CD4-positive, alpha-beta T cell treated with Interleukin-6 at 100 ng/mL for 8 hours (primary cell): ENCODE measurements at regions not wholly inside any gene's neighbourhood (a gene's known extent, or its start where the extent isn't known, plus 50 kb on each side); places are given as distances from the start of the nearest gene placed in this dataset.
"Not testable (repeated sequence)": the region's sequence is repeated elsewhere in the genome, so short reads cannot be mapped to it uniquely, and the experiment has no call there.

Source experiments
- DNase-seq: peaks from one replicate; pipeline ENCODE4 v3.0.0-alpha.2; 2020; ENCODE audit warnings: mixed read lengths, low spot score

DNA sequence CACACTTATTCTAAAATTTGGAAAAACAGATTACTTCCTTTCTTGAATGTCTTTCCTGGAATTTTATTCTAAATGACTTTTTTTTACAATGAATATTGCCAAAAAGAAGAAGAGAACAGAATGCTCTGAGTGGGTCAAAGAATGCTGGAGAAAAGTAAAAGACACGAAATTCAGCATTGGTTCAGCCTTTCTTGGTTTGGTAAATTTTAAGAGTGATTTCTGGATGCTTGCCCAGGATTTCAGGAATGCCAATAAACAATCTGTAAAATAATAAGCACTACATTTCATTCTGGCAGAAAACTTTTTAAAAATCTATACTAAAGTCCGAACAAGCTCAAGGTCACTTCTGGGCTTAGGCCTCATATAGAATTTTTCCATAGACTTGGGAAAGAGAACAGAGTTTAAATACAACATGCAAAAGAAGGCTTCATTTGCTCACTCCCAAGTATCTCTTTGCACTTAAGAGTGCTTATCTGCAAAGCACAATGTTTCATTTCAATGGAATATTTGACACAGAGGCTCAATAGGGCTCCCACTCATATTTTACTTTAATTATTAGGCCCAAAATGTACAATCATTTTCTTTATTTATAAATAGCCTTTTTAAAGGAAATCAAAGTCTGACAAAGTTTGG lies 359.5 kb upstream of the ANKRD30A start:
- no peak for DNase-seq

DNA sequence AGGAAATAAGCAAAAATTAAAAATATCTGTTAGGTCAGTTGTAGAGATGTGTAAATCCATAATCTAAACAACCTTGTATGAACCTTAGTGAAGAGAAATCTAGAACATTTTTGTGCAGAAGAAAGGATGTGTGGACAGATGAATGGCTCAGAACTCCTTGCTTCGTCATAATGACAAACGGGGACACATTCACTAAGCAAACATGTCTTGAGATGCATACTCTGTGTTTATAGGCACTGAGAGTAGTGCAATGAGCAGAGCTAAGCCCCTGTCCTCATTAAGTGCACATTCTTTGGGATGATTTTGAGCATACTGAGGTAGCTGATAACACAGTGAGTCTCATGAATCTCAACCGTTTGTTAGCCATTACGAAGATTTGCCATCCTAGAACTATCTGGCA lies 360.6 kb upstream of the ANKRD30A start:
- no peak for DNase-seq

DNA sequence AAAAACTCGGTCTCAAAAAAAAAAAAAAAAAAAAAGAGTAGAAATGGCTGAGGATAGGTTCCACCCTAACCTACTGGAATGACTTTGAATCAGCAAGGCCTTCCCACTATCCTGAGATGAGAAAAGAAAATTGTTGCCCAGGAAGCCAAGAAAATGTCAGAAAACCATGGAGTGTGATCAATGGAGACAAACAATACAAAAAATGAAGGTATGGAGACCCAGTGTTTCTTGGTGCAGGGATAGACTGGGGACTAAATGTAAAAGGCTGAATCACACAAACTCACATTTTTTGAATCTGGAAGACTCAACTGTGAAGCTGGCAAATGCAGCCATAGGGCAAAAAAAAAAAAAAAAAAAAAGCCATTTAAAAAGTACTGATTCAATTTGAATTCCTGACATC lies 364.3 kb upstream of the ANKRD30A start:
- DNase-seq, result no peak

DNA sequence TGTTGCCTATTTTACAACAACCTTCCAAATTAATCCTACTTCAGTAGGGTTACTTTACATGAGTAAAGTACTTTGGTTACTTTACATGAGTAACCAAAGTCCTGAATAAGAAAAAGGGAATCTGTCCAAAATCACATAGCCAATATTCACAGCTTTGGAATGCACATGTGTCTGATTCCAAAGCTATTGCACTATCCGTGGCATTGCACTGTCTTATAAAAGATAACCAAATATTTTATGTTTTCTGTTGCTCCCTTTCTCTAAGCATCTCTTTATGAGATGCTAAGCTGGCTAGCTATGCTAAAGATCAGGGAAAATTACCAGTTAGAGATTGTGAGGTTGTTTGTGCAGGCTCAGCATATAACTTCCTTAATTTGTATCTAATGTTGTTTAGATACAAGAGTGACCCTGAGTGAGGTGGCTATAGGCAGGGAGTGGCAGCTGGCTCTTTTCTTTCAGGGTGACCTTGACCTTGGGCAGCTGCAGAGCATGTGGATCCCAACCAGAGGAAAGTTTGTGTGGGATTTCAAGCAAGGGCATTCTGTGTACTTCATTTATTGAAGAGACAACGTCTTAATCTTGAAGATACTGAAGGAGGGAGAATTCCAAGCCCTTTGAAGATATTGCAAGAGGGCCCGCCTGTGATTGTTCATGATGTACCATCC lies 366.1 kb upstream of the ANKRD30A start:
- no peak for DNase-seq

DNA sequence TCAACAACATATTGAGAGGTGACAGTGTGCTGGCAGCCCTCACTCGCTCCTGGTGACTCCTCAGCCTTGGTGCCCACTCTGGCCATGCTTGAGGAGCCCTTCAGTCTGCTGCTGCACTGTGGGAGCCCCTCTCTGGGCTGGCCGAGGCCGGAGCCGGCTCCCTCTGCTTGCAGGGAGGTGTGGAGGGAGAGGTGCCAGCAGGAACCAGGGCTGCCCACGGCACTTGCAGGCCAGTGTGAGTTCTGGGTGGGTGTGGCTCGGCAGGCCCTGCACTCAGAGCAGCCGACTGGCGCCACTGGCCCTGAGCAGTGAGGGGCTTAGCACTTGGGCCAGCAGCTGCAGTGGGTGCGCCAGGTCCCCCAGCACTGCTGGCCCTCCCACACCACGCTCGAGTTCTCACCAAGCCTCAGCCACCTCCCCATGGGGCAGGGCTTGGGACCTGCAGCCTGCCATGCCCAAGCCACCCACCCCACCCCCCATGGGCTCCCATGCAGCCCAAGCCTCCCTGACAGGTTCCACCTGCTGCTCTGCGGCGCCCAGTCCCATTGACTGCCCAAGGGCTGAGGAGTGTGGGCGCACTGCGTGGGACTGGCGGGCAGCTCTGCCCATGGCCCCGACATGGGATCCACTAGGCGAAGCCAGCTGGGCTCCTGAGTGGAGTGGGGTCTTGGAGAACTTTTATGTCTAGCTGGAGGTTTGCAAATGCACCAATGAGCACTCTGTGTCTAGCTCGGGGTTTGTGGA lies 377.1 kb upstream of the ANKRD30A start:
- no peak for DNase-seq

DNA sequence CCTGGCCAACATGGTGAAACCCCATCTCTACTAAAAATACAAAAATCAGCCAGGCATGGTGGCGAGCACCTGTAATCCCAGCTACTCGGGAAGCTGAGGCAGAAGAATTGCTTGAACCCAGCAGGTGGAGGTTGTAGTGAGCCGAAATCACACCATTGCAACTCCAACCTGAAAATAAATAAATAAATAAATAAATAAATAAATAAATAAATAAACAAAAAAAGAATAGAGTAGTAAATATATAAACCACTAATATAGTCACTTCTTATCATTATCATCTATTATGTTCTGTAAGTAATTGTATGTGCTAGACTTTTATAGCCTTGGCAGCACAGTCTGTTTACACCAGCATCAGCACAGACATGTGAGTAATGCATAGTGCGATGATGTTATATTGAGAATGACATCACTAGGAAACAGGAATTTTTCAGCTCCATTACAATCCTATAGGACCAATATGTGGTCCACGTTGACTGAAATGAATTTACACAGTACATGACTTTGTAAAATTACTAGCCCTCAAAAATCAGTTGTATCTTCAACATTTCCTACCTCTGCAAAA lies 385.4 kb upstream of the ANKRD30A start:
- no peak for DNase-seq

DNA sequence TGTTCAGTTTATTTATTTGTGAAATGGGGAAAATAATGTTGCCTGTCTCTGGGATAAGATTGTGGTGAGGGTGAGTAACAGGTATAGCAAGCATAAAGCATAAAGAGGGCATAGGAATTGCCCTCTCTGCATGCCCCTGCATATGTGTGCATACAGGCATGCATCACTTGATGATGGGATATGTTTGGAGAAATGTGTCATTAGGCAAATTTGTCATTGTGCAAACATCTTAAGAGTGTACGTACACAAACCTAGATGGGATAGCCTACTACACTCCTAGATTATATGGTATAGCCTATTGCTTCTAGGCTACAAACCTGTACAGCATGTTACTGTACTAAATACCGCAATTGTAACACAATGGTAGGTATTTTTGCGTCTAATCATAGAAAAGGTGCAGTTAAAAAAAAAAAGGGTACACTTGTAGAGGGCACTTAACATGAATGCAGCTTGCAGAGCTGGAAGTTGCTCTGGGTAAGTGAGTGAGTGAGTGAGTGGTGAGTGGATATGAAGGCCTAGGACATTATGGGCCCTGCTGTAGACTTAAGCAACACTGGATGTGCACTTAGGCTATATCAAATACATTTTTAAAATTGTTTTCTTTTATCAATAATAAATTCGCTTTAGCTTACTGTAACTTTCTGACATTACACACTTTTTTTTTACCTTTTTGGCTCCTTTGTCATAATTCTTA lies 386.5 kb upstream of the ANKRD30A start:
- no peak for DNase-seq

DNA sequence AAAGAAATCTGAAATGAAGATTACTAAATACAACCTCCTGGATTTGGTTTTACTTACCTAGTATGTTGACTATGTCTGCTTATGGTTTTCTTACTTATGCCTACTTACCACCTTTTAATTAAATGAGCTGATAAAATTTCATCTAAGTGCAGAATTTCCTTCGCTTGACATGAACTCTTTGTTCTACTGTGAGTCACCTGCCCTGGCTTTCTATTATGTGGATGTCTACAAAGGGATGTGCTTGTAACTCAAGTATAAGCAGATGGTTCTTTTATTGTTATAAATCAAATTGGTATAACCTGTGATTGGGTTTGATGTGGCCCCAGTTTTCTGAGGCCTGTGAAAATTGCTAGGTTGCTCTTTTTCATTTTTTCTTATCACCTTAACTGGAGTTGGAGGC lies 389.1 kb upstream of the ANKRD30A start:
- DNase-seq, result no peak

DNA sequence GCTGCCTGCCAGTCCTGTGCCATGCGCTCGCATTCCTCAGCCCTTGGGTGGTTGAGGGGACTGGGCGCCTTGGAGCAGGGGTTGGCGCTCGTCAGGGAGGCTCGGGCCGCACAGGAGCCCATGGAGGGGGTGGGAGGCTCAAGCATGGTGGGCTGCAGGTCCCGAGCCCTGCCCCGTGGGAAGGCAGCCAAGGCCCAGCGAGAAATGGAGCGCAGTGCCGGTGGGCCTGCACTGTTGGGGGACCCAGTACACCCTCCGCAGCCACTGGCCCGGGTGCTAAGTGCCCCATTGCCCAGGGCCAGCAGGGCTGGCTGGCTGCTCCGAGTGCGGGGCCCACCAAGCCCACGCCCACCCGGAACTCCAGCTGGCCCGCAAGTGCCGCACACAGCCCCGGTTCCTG lies 390.8 kb upstream of the ANKRD30A start:
- not testable (repeated sequence) for DNase-seq

DNA sequence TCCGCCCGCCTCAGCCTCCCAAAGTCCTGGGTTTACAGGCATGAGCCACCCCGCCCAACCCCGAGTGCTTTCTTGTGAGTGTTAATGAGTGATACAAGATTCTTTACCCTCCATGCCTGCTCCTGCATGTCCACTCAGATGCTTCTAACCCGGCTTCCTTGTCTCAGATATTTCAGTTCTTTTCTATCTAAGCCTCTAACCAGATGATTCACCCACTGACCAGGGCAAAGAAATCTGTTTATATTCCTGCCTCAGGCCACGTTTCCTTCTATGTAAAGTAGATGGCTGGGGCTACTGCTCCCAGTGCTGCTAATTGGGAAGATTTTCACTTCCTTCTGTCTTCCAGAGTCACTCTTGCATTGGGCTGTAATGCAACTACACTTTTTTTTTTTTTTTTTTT lies 395.1 kb upstream of the ANKRD30A start:
- no peak for DNase-seq

DNA sequence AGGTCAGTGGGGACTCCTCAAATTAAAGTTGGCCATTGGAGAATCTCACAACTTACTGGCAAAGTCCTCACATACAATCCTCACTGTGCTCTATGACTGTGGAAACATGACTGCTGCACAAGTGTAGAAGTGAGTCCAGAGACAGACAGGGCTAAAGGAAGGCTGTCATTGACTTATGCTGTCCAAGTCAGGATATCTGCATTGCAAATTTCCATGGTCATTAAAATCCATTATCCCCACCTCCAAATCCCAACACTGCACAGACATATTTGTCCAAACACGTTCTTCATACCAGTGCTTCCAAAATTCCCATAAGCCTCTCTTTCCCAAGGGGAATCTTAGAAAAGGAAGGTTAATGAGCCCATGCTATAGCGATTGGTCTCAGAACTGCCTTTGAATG lies 396.8 kb upstream of the ANKRD30A start:
- no peak for DNase-seq

DNA sequence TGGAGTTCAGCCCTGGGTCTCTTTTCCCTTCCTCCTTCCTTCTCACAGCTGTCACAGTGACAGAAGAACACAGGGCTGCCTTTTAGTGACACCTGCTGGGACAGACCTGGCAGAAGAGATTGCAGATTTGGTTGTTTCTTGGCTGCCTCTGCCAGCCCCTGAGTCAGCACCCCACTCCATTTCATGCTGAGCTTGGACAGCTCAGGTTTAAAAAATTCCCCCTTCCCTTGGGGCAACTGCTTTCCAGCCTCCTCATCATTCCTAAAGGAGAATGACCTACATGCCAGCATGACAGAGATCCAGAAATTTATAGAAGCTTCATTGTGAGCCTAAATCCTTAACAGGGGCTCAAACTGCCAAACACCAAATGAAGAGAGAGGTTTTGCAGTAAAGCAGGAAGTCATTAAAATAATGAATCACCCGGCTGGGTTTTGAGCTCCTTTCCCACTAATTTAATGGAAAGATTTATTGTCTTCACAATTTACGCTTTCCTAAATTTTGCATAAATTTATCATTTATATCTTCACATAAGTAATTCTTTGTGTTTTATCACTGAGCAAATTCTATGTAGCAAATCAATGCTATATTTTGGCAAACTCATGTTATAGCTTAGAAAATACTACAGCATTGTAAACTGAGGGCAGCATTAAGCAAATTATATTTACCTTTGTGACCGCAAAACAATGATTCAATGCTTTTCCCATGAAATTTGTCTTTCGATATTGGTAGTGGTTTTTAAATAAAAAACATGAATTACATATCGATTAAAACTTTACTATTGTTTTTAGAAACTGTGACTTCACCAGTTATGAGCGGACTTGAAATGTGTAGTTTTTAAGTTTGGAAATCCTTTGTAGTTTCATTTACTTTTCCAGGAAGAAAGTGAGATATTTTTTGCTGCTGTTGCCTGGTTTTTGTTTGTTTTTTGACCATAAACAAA lies 399.5 kb upstream of the ANKRD30A start:
- no peak for DNase-seq

DNA sequence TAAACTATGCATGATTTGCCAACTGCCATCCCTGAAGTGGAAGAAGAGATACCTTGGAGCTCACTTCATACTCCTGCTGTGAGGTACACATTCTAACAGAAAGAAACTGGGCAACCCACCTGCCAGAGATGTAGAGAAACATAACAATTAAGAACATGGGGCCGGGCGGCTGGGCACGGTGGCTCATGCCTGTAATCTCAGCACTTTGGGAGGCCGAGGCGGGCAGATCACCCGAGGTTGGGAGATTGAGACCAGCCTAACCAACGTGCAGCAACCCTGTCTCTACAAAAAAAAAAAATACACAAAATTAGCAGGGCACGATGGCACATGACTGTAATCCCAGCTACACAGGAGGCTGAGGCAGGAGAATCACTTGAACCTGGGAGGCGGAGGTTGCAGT lies 402.6 kb upstream of the ANKRD30A start:
- DNase-seq, result no peak

DNA sequence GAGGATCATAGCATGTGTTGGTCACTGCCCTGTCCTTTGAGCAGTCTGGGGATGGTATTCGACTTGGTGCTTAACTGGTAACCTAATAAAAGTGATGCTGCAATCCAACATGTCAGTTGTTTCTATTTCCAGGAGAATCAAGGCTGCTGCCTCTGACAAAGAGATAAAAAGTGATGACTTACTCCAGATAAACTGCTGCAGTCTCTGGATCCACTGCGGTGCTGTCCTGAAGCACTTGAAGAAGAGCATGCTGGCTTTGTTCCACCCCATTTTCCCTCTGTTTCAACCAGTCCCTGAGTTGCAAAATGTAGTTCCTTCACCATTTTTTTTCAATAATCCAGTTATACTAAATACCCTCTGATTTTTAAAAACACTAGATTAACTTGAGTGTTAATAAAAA lies 403.5 kb upstream of the ANKRD30A start:
- no peak for DNase-seq

DNA sequence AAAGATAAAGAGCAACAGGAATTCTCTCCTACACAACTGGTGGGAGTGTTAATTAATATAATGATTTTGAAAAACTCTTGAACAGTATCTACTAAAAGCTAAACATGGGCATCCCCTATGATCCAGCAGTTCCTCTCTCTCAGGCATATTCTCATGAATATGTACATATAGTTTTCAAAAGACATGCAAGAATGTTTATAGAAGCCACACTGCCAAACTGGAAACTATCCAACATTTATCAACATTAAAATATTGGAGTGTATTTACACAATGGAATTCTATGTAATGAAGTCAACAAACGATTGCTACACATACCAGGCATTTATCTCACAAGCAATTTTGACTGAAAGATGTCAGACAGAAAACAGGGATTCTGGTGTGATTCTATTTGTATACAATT lies 404.5 kb upstream of the ANKRD30A start:
- DNase-seq, result no peak

DNA sequence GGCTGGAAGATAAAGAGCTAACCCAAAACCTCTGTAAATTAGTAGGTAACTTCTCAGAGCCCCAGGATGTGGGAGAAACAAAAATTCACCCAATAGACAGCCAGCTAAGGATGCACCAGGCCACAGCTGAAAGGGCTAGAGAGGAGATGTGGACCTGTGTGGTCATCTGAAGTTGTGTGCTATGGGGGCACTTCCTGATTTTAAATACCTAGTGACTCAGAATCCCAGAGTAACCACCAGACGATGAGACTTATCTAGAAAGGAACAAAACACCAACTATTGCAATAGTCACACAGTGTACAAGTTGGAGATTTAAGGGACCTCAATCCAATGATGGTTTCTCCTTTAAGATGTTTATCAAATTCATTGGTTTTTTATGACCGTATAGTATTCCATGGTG lies 408.3 kb upstream of the ANKRD30A start:
- DNase-seq, result no peak

DNA sequence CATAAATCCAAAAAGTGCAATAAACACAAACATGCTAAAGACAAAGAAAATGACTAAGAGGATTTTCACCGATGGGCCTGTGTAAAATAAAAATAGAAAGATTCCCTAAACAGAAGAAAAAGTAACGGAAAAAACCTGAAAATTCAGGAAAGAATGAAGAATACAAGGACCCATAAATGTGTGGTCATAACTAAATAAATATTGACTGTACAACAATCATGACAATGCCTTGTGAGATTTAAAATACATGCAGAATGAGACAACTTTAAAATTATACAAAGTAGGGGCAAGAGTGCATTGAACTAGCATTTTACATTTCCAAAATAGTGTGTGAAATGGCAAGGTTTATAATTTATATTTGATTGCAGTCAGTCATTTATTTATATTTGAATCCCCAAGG lies 409.1 kb upstream of the ANKRD30A start:
- no peak for DNase-seq

DNA sequence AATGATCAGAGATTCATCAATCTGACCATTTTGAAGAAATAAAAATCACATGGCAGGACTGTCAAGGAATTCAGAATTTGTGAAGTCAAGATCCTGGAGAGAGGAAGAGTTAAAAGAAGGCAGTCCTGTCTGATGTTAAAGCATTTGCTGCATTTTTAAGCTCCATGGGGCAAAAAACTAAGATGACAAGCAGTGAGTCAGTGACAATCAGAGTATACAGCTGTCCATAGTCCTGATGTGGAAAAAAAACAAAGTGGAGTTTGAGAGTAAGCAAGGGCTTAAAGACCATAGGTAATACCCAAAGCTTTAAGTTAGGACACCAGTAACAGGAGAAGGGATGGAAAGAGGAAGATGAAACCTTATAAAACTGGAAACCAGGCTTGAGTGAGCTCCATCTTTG lies 412.7 kb upstream of the ANKRD30A start:
- DNase-seq, result no peak

DNA sequence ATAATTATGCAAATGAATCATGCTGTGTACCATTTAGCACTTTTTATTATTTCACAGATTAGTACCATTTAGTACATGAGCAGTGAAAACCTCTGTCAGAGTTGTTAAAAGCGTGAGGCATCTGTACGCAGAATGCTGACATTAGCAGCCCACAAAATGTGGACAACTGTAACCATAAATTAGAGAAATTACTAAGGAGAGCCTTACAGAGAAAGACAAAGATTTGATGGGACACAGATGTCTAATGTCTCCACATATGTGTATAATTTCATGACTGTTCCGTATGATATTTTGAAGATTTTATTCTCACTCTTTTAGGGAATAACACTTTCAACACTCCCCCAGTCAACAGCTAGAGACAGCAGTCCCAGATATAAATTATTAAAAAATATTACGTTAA lies 414.0 kb upstream of the ANKRD30A start:
- DNase-seq, result no peak

DNA sequence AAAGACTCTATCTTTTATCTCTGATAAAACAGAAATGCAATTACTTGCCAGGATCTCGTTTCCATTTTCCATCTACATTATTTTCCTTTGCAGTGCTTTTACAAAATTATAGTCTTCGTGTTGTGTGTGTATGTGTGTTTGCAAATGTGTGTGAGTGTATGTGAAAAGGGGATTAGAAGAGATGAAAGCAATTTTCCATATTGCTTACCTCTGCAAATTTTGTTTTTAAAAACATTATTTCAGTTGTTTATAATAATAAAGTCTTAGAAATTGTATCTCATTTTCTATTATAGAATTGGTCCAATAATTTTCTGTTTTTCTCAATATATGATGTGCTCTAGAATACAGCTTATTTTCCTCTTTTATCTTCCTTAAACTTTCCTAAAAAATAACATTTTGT lies 421.3 kb upstream of the ANKRD30A start:
- no peak for DNase-seq

DNA sequence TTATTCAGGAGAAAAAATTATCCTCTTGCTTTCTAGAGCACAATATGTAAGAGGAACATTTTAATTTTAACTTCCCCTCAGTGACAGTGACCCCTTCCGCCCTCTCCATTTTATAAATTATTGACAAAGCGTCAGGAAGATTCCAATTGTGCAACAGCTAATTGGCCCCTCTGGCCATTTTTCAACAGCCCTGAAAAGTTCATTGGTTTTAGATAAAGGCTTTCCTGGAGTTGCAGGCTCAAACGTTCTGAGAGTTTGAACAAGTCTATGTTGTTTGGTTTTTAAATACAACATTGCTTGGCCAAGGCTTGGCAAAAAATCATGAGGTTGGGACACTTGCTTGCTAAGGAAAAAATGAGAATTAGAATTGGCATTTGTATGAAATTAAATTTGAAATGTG lies 422.2 kb upstream of the ANKRD30A start:
- no peak for DNase-seq
